Stimulated activated CD8-positive, alpha-beta memory T cell treated with anti-CD3 and anti-CD28 coated beads, Interleukin-4, amount 100 ng/mL, for 48 hours (primary cell): ENCODE measurements at regions not wholly inside any gene's neighbourhood (a gene's known extent, or its start where the extent isn't known, plus 50 kb on each side); places are given as distances from the start of the nearest gene placed in this dataset.

Source experiments
- DNase-seq: peaks from one replicate; pipeline ENCODE4 v3.0.0-alpha.2; 2020

DNA sequence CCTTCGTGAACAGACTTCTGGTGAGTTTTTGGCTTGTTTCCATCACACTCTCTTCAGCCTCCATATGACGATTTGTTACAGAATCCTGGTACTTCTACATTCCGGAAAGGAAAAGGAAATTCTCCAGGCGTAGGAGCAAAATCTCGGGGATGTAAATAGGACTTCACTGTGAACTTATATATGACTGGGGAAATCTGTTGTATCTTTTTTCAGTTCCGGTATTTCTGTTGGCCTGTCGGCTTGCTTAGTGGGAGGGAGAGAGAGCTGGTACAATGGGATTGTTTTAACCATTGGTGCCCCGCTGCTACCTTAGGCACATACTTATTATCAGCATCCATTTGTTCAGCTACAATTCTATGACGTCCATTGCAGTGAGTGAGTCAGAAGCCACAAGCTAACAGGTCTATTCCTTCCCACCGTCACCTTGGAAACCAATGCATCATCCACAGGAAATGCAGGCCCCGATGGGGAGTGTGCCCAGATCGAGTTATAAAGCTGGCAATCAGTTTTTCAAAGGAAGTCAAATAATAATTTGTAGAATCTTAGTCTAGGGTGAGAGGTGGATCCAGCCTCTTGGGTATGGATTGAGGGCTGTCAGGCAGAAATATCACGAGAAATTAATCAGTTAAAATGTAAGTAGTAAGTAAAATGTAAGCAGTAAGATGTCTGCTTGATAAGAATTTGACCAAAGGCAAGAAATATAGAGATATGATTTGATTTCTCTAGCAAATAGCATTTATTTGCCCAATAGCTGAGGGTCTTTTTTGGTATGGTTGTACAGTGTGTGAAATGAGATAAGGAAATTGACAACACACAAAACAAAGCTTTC, 92.0 kb upstream of the MKLN1 start:
- DNase-seq, result peak; percentile 79

DNA sequence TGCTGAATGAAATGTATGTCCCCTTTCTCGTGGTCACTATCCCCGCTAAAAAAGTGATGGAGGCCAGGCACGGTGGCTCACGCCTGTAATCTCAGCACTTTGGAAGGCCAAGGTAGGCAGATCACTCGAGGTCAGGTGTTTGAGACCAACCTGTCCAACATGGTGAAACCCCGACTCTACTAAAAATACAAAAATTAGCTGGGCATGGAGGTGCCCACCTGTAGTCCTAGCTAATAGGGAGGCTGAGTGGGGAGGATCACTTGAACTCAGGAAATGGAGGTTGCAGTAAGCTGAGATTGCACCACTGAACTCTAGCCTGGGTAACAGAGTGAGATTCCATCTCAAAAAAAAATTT, 91.4 kb upstream of the MKLN1 start:
- no peak for DNase-seq

- DNase-seq, result no peak
Measured at GRCh38 chr7:131238347-131238931, 89.2 kb upstream of the MKLN1 start.

GRCh38 chr7:131241386-131241785, 86.3 kb upstream of the MKLN1 start:
- DNase-seq, result no peak

GRCh38 chr7:131242123-131242650, 85.5 kb upstream of the MKLN1 start:
- DNase-seq, result no peak

DNA sequence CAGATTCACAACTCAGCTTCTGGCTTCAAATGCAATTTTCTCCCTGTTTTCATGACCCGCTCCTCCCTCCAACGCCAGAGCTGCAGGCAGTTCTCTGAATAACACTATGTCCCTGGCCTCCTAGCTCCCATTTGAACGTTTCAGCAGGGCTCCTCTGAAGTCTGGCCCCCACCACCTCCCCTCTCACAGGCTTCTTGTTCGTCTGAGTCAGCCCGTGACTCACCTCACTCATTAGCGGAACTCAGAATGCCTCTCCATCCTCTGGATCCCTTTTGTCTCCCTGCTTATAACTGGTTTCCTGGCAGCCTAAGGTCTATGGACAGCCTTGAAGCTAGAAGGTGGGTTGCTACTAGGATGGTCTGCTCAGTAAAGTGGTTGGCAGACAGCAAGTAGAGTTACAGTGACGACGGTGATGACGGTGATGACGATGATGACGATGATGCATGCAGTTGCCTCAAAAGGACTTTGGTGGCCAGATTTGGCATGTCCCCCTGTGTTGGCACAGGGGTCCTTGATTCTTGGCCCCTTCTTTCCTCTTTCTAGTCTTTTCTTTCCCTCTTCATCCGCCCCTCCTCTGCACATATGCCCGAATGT, 83.3 kb upstream of the MKLN1 start:
- no peak for DNase-seq

DNA sequence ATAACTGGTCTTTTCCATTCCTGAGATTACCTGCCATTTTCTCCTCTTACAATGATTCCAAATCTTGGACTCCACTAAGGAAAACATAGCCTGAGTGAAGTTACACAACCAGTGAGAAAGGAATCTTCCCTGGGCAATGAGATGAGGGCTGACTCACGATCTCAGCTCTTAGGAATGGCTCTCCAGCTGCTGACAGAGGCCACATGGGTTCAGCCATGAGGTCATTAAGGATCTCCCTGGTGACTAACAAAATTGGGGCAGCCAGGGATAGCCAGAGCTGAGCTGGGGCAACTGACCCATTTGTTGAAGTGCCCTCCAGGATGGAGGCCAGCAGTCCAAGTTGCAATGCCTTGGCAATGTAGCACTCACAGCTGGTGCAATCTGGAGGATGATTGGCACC, 78.7 kb upstream of the MKLN1 start:
- no peak for DNase-seq

DNA sequence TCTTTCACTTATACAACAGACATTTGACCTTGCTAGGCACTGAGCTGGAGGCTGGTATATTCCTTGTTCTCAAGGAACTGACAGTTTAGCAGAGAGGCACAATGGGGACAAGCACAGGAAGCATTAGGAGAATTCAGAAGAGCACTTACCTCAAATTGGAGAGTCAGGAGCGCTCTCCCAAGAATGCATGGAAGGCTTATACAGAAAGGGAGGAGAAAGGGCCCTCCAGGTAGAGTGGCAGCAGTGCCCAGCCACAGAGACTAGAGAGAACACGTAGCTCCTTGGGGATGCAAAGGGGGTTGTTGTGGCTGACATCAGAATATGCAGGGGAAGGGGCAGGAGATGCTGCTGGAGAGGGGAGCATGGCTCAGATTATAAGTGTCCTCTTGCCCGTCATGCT, 78.2 kb upstream of the MKLN1 start:
- DNase-seq, result no peak

GRCh38 chr7:131250331-131250730, 77.3 kb upstream of the MKLN1 start:
- no peak for DNase-seq

DNA sequence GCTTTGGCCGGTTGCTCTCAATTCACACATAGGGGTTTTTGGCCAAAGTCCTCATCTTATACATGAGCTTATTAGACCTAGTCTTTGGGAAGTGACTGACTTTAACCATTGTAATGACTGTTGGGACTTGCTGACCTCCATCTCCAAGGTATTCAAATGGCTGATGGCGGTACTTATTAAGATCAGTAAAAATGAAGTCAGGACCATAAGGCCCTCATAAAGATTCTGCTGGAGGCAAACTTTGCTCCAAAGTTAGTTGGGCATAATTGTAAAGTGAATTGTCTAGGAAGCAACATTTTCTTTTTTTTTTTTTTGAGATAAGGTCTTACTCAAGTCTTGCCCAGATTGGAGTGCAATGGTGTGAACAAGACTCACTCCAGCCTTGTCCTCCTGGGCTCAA, 76.3 kb upstream of the MKLN1 start:
- no peak for DNase-seq

GRCh38 chr7:131252976-131253375, 74.7 kb upstream of the MKLN1 start:
- DNase-seq, result no peak

DNA sequence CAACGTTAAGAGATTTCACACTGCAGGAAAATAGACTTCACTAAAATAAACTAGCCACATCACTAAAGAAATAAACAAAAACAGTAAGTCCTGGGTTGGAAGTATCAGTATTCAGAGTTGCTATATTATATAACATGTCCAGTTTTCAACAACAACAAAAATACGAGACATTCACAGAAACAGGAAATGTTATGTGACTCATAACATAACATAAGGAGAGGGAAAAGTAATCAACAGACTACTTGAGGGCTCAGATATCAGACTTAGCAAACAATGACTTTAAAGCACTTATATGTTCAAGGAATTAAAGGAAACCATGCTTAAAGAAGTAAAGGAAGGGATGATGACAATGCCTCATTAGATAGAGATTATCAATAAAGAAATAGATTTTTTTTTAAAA, 73.5 kb upstream of the MKLN1 start:
- DNase-seq, result no peak

DNA sequence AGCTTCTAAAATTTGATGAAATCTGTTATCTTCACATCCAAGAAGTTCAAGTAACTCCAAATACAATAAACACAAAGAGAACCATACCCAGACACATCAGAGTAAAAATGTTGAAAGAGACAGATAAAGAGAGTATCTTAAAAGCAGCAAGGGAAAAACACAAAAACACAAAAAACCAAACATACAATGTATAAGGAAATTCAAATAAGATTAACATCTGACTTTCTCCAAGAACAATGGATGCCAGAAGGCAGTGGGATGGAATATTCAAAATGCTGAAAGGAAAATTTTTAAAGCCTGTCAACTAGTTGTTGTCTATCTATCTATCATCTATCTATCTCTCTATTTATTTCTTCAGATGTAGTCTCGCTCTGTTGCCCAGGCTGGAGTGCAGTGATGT, 72.4 kb upstream of the MKLN1 start:
- DNase-seq, result no peak

GRCh38 chr7:131261476-131261994, 66.1 kb upstream of the MKLN1 start:
- DNase-seq, result no peak

DNA sequence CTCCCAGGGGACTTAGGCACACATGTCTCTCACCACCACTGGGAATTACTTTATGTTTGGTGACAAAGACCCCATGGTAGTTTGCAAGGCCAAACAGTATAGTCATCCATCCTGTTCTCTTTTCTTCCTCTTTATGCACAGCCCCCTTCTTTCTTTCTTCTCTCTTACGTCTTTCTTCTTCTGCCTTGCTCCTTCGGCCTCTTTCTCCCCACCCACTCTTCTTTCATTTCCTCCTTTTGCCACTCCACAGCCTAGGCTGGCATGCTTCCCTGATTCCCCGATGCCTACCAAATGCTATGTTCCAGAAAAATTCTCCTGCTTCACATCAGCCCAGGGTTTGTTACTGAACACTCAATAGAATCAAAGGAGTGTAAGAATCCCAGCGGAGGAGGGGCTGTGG, 62.4 kb upstream of the MKLN1 start:
- DNase-seq, result no peak

DNA sequence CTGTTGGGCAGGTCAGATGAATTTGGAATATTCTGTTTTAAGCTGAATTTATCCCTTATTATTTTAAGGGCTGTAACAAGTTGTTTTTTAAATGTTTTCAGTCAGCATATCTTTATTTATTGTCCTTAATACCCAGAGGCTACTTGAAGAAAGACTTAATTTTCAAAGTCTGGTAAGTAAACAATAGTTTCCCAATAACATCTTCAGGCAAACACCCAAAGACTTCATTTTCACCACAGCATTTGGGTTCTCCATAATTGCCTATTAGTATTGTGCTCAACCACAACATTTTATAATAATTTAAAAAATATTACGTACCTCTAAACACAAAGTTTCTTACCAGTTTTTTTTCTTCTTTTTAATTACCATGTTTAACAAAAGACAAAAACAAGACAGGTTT, 60.0 kb upstream of the MKLN1 start:
- no peak for DNase-seq

DNA sequence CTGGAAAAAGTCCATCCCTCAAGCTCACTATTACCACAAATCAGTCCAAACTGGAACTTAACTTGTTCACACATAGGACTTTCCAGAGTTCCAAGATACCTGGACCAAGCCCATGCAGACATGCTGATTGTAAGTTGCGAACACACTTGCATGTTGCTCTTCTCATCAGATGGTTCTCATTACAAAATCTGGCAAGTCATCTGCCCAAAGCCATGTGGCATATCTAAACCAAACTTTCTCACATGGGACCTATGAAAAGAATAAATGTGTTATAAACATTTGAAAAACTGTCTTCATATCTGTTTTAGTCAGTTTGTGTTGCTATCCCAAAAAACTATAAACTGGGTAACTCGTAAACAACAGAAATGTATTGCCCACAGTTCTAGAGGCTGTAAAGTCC, 58.8 kb upstream of the MKLN1 start:
- no peak for DNase-seq

- DNase-seq, result no peak
Measured at GRCh38 chr7:131272086-131272485, 55.6 kb upstream of the MKLN1 start.

GRCh38 chr7:131274986-131275385, 52.7 kb upstream of the MKLN1 start:
- no peak for DNase-seq

DNA sequence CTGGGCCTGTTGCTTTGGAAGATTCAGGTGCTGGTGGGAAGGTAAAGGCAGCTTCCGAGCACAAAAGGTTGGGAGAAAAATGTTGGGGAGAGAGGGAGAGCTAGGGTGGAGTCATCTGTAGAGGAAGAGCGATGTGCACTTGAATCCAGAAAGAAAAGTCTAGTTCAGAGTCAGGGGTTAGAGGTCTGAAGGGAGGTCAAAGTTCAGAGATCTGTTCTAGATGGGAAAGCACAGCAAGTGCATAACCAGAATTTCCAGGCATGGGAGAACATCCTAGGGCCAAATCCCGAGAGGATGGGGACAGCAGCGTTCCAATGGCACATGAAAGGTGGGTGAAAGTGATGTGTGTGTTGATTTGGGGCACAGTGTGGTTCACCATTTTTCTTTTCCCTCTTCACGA, 51.5 kb upstream of the MKLN1 start:
- DNase-seq, result no peak

GRCh38 chr7:131276748-131277147, 50.9 kb upstream of the MKLN1 start:
- DNase-seq, result no peak
